Stimulated activated CD8-positive, alpha-beta memory T cell treated with anti-CD3 and anti-CD28 coated beads, Interleukin-4, amount 100 ng/mL, for 48 hours (primary cell): ENCODE measurements at regions not wholly inside any gene's neighbourhood (a gene's known extent, or its start where the extent isn't known, plus 50 kb on each side); places are given as distances from the start of the nearest gene placed in this dataset.

ENCODE experiments used
- DNase-seq: peaks from one replicate; pipeline ENCODE4 v3.0.0-alpha.2; 2020

- no peak for DNase-seq
Measured at GRCh38 chr3:94904156-94904674, 841.4 kb downstream of the NSUN3 start.

- no peak for DNase-seq
Measured at GRCh38 chr3:94909726-94910125, 846.9 kb downstream of the NSUN3 start.

GRCh38 chr3:94912656-94913055 is 849.8 kb downstream of the NSUN3 start:
- DNase-seq, result no peak

DNA sequence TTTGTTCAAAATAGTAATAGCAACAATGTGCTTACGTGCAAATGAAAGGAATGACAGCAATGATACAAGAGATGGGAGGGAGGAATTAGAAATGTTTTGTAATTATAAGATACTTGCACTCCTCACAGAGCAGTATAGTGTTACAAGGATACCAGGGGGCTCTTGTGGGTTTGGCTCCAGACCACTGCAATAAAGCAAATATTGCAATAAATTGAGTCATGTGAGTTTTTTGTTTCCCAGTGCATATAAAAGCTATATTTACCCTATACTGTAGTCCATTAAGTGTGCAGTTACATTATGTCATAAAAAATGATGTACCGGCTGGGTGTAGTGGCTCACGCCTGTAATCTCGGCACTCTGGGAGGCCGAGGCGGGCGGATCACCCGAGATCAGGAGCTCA is 864.3 kb downstream of the NSUN3 start:
- no peak for DNase-seq

- no peak for DNase-seq
Measured at GRCh38 chr3:94928921-94929320, 866.1 kb downstream of the NSUN3 start.

- no peak for DNase-seq
Measured at GRCh38 chr3:94935738-94936580, 873.1 kb downstream of the NSUN3 start.

DNA sequence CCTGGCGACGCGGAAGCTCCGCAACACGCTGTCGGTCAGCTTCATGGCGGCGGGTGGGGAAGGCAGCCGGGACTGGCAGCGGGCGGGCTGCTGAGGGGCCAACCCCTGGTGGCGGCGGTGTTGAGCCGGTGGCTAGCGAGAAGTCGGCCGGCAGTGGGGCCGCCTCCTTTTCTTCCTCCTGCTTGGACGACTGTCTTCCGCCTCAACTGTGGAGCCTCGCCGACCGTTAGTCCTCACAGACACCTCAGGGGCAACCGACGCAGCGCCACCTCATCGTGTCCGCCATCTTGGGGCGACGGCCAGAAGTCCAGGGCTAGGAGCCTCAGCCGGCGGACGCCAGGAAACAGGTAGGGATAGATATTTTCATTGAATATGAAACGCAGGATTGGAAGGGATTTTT is 875.1 kb downstream of the NSUN3 start:
- no peak for DNase-seq

GRCh38 chr3:94946683-94947082 is 883.8 kb downstream of the NSUN3 start:
- DNase-seq, result no peak

GRCh38 chr3:94961423-94962100 is 898.7 kb downstream of the NSUN3 start:
- no peak for DNase-seq

GRCh38 chr3:94965867-94966475 is 903.1 kb downstream of the NSUN3 start:
- no peak for DNase-seq

DNA sequence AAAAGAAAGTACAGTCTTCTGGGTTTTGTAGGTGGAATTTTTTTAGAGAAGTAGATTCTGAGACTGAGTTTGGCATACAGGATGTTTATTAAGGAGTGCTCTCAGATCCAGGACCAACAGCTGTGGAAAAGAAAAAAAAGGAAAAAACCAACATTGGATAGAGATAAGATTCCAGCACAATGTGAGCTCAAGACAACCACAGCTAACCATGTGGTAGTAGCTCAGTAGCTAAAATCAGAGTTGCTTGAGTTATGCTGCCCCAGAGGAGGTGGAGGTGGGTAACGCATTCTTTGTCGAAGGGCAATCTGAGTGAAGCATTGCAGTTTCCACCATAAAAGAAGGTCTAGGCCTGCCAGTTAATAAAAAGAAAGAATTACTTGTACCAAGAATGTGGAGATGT is 904.3 kb downstream of the NSUN3 start:
- DNase-seq, result no peak

DNA sequence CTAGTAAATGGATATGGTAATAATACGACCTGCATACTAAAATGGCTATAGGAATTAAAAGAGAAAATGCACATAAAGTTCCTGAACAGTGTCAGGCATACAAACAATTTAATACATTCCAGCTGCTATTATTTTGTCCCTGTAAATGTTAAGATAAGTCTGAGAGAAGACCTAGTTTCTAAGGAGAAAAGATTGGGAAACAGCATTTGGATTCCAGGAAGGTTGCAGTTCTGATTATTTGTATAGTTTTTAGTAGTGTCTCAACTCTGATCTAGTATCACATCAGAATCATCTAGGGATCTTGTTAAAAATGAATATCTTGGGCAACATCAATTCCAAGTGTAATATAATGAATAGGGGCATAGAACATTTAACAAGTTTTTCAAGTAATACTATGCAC is 905.7 kb downstream of the NSUN3 start:
- DNase-seq, result no peak

DNA sequence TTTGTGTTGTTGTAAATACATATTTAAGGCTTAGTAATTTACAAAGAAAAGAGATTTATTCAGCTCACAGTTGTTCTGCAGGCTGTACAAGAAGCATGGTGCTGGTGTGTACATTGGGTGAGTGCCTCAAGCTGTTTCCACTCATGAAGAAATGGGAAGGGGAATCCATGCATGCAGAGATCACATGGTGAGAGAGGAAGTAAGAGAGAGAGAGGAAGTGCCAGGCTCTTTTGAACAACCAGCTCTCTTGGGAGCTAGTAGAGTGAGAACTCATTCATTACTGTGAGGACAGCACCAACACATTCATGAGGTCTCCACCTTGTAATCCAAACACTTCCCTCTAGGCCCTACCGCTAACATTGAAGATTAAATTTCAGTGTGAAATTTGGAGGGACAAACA is 909.2 kb downstream of the NSUN3 start:
- DNase-seq, result no peak

- DNase-seq, result no peak
Measured at GRCh38 chr3:94978084-94978483, 915.2 kb downstream of the NSUN3 start.

DNA sequence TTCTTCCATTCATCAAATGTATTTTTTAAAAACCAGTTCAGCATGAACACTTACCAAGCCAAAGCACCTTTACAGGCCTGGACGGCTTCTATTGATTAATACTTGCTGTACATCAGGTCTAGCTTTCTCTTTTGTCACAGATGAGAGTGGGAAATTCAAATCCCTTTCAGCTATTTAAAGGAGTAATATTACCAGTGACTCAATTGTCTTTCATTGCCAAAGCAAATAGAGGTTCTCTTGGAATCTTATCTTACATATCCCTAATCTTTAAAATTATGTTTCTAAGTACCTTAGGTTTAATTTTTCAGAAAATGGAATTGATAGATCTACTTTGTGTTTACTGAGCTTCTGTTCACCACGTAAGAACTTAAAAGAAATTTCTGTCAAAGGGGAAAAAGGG is 922.9 kb downstream of the NSUN3 start:
- no peak for DNase-seq

- no peak for DNase-seq
Measured at GRCh38 chr3:94990952-94991705, 928.3 kb downstream of the NSUN3 start.

DNA sequence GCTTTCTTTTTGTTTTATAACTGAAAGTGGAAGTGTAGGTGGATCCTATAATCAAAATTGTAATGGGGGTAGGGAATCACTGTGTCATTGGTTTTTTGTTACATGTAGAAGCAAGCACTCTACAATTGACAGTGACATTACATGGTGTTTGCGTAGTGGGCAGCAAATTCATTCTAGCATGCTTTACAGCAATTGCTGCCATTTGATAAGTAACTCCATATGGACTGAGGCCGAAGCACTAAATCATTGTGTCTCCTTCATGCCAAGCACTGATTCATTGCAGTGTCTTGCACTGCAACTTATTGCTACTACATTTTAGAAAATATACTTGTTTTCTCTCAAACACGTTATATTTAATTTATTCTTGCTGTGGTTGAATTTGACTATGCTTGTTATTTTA is 933.9 kb downstream of the NSUN3 start:
- DNase-seq, result no peak

GRCh38 chr3:95002438-95003046 is 939.7 kb downstream of the NSUN3 start:
- DNase-seq, result no peak

DNA sequence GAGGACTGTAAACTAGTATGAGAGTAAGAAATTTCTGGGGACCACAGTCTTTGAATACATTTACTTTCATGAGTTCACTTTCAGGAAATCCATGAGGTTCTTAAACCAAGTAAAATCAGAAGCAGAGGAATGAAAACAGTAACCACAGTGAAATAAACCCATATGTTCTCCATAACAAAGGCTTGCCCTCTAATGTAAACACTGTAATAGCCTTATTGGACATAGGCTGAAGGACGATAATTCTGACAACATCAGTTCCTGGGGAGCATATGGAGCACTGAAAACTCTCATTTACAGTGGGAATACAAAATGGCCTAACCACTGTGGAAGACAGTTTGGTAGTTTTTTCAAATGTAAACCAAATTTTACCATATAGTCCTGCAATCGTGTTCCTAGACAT is 965.8 kb downstream of the NSUN3 start:
- no peak for DNase-seq

GRCh38 chr3:95029644-95030043 is 966.8 kb downstream of the NSUN3 start:
- DNase-seq, result no peak

DNA sequence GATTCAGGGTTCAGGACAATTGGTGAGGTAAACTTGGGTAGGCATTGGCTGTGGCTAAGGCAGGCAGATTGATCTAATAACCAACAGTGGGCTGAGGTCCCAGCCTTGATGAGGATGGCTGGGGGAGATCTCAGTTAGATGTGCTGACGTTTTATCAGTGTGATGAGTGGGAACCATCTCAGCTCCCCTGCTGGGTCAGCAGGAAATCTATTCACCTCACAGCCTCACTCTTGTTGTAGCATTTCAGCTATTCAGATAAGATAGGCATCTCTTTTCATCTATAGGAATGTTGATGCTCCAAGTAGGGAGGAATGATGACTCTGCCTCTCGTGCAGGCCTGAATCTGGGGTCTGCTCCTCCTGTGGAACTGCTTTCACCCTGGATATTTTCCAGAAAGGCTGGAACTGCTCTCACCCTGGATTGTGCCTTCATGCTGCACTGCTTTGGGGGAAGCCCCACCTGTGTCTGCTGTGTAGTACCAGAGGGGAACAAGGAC is 973.7 kb downstream of the NSUN3 start:
- no peak for DNase-seq

DNA sequence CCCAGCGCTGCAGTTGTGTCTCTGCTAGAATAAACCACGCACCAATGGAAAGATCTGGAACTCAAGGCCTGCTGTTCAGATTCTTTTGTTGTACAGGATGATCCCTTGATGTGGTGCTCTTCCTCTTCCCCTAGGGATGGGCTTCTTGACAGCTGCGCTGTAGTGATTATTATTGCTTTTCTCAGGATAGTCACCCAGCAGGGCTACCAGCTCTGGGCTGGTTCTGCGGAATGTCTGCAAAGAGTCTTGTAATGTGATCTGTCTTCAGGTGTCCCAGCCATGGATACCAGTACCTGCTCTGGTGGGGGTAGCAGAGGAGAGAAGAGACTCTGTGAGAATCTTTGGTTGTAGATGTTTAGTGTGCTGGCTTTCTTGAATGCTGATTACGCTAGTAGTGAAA is 974.2 kb downstream of the NSUN3 start:
- DNase-seq, result no peak

GRCh38 chr3:95037927-95038326 is 975.1 kb downstream of the NSUN3 start:
- no peak for DNase-seq
